ENCODE measurements at regions not wholly inside any gene's neighbourhood (a gene's known extent, or its start where the extent isn't known, plus 50 kb on each side); places are given as distances from the start of the nearest gene placed in this dataset.

DNA sequence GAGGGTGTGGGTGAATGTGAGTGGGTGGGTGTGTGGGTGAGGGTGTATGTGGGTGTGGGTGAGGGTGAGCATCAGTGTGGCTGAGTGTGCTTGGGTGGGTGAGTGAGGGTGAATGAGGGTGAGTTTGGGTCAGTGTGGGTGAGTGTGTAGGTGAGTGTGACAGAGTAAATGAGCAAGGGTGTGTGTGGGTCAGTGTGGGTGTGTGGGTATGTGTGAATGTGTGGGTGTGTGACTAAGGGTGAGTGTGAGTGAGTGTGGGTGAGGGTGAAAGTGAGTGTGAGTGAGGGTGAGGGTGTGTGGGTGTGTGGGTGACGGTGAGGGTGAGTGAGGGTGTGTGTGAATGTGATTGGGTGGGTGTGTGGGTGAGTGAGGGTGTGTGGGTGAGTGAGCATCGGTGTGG is 1676.7 kb upstream of the TENM3 start:
- DNase-seq (ENCODE audit: low read depth) (no peak), FAIRE-seq (no peak)
- Histone ChIP-seq H3K36me3 (ENCODE audit: insufficient read depth, low read length) (no peaks in the 10 kb centered on the region), H3K4me3 (ENCODE audit: insufficient read depth, low read depth, low read length) (no peak overlapping the region), H3K4me1 (ENCODE audit: insufficient read depth, low read length) (no peaks in the 10 kb centered on the region), H4K20me1 (ENCODE audit: insufficient read depth, low read length) (no peaks in the 10 kb centered on the region), H3K9me3 (ENCODE audit: insufficient read depth, low read depth, low read length) (no peaks in the 10 kb centered on the region), H3K4me2 (ENCODE audit: low read length) (no peak overlapping the region), H3K9ac (ENCODE audit: low read length) (no peak overlapping the region), H3K79me2 (ENCODE audit: insufficient read depth, low read length) (no peaks in the 10 kb centered on the region), H2AFZ (ENCODE audit: low read depth, low read length) (no peak overlapping the region), H3K27ac (ENCODE audit: low read depth, low read length) (no peak overlapping the region), H3K27me3 (ENCODE audit: insufficient read depth, low read length) (no peaks in the 10 kb centered on the region)
- no peak overlapping the region for H3K4me3 Mint-ChIP-seq (ENCODE audit: unreplicated experiment)
- no peaks in the 10 kb centered on the region for H3K4me1 Mint-ChIP-seq (ENCODE audit: low read depth, unreplicated experiment)
- peaks cover 1% of the 10 kb centered on the region for H3K9me3 Mint-ChIP-seq (ENCODE audit: unreplicated experiment)
- H3K27ac Mint-ChIP-seq (ENCODE audit: unreplicated experiment): no peak overlapping the region
- no peaks in the 10 kb centered on the region for H3K36me3 Mint-ChIP-seq (ENCODE audit: low read depth, unreplicated experiment)
- no peak for TF ChIP-seq EZH2 (IDR thresholded peaks at IDR 0.05; ENCODE audit: insufficient read depth, low read length)
- TF ChIP-seq, protein P1, sequence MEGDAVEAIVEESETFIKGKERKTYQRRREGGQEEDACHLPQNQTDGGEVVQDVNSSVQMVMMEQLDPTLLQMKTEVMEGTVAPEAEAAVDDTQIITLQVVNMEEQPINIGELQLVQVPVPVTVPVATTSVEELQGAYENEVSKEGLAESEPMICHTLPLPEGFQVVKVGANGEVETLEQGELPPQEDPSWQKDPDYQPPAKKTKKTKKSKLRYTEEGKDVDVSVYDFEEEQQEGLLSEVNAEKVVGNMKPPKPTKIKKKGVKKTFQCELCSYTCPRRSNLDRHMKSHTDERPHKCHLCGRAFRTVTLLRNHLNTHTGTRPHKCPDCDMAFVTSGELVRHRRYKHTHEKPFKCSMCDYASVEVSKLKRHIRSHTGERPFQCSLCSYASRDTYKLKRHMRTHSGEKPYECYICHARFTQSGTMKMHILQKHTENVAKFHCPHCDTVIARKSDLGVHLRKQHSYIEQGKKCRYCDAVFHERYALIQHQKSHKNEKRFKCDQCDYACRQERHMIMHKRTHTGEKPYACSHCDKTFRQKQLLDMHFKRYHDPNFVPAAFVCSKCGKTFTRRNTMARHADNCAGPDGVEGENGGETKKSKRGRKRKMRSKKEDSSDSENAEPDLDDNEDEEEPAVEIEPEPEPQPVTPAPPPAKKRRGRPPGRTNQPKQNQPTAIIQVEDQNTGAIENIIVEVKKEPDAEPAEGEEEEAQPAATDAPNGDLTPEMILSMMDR (IDR thresholded peaks at IDR 0.05; ENCODE audit: insufficient read depth, low read depth, low read length): no peak
- H3K27me3 Mint-ChIP-seq (ENCODE audit: low read depth, unreplicated experiment): peaks cover 3% of the 10 kb centered on the region

DNA sequence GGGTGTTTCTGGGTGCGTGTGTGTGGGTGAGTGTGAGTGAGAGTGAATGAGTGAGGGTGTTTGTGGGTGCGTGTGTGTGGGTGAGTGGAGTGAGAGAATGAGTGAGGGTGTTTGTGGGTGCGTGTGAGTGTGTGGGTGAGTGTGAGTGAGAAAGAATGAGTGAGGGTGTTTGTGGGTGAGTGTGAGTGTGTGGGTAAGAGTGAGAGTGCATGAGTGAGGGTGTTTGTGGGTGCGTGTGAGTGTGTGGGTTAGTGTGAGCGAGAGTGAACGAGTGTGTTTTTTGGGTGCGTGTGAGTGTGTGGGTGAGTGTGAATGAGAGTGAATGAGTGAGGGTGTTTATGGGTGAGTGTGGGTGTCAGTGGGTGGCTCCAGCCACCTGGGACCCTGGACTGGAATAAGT is 1676.1 kb upstream of the TENM3 start:
- no peak overlapping the region for H3K4me3 Mint-ChIP-seq (ENCODE audit: unreplicated experiment)
- Histone ChIP-seq H3K27me3 (ENCODE audit: insufficient read depth, low read length) (no peaks in the 10 kb centered on the region), H3K9me3 (ENCODE audit: insufficient read depth, low read depth, low read length) (no peaks in the 10 kb centered on the region), H3K4me3 (ENCODE audit: insufficient read depth, low read depth, low read length) (no peak overlapping the region), H2AFZ (ENCODE audit: low read depth, low read length) (no peak overlapping the region), H4K20me1 (ENCODE audit: insufficient read depth, low read length) (no peaks in the 10 kb centered on the region), H3K4me2 (ENCODE audit: low read length) (no peak overlapping the region), H3K9ac (ENCODE audit: low read length) (no peak overlapping the region), H3K27ac (ENCODE audit: low read depth, low read length) (no peak overlapping the region), H3K79me2 (ENCODE audit: insufficient read depth, low read length) (no peaks in the 10 kb centered on the region), H3K36me3 (ENCODE audit: insufficient read depth, low read length) (no peaks in the 10 kb centered on the region), H3K4me1 (ENCODE audit: insufficient read depth, low read length) (no peaks in the 10 kb centered on the region)
- TF ChIP-seq, protein P1 (IDR thresholded peaks at IDR 0.05; ENCODE audit: insufficient read depth, low read depth, low read length): no peak
- no peak for TF ChIP-seq EZH2 (IDR thresholded peaks at IDR 0.05; ENCODE audit: insufficient read depth, low read length)
- no peak for DNase-seq (ENCODE audit: low read depth)
- no peak overlapping the region for H3K27ac Mint-ChIP-seq (ENCODE audit: unreplicated experiment)
- H3K27me3 Mint-ChIP-seq (ENCODE audit: low read depth, unreplicated experiment): peaks cover 3% of the 10 kb centered on the region
- H3K9me3 Mint-ChIP-seq (ENCODE audit: unreplicated experiment): peaks cover 1% of the 10 kb centered on the region
- H3K36me3 Mint-ChIP-seq (ENCODE audit: low read depth, unreplicated experiment): no peaks in the 10 kb centered on the region
- no peaks in the 10 kb centered on the region for H3K4me1 Mint-ChIP-seq (ENCODE audit: low read depth, unreplicated experiment)
- FAIRE-seq: no peak

DNA sequence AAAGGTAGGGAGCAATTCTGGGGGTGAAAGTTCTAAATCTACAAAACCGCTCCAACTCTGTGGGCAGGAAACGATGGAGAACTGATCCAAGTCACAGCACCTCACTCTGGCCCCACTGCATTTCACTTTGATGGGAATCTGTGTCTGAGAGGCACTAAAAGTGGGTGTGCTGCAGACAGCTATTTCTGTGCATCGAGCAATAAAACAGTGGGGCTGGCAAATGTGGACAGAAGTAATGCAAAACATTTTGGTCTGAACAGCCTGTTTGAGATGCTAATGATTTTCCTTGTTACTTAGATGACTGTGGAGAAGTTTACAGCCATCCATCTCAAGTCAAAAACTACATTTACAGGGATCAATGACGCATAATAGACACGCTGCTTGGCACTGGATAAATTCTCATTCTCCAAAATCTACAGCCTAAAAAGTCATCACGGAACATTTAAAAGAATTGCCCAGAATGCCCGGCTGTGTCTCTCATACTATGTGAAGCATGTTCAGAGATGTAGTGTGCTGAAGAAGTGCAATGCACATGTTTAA is 1671.6 kb upstream of the TENM3 start:
- DNase-seq (ENCODE audit: low read depth) (no peak), FAIRE-seq (no peak)

More for the DNA sequence above, 1671.6 kb upstream of the TENM3 start:
- no peak overlapping the region for H3K27ac ChIP-seq (ENCODE audit: low read depth, low read length)
- H3K27me3 ChIP-seq (ENCODE audit: insufficient read depth, low read length): no peaks in the 10 kb centered on the region
- H3K4me3 ChIP-seq (ENCODE audit: insufficient read depth, low read depth, low read length): no peak overlapping the region
- H3K9me3 ChIP-seq (ENCODE audit: insufficient read depth, low read depth, low read length): no peaks in the 10 kb centered on the region
- H3K27ac Mint-ChIP-seq (ENCODE audit: unreplicated experiment): no peak overlapping the region
- H3K4me1 Mint-ChIP-seq (ENCODE audit: low read depth, unreplicated experiment): no peaks in the 10 kb centered on the region
- no peak overlapping the region for H3K9ac ChIP-seq (ENCODE audit: low read length)
- TF ChIP-seq, protein P1 (IDR thresholded peaks at IDR 0.05; ENCODE audit: insufficient read depth, low read depth, low read length): no peak
- no peak for TF ChIP-seq EZH2 (IDR thresholded peaks at IDR 0.05; ENCODE audit: insufficient read depth, low read length)
- H3K79me2 ChIP-seq (ENCODE audit: insufficient read depth, low read length): no peaks in the 10 kb centered on the region
- no peak overlapping the region for H2AFZ ChIP-seq (ENCODE audit: low read depth, low read length)
- H3K4me3 Mint-ChIP-seq (ENCODE audit: unreplicated experiment): no peak overlapping the region
- H3K4me2 ChIP-seq (ENCODE audit: low read length): no peak overlapping the region
- peaks cover 3% of the 10 kb centered on the region for H3K27me3 Mint-ChIP-seq (ENCODE audit: low read depth, unreplicated experiment)
- H4K20me1 ChIP-seq (ENCODE audit: insufficient read depth, low read length): no peaks in the 10 kb centered on the region
- H3K4me1 ChIP-seq (ENCODE audit: insufficient read depth, low read length): no peaks in the 10 kb centered on the region
- peaks cover 1% of the 10 kb centered on the region for H3K9me3 Mint-ChIP-seq (ENCODE audit: unreplicated experiment)
- no peaks in the 10 kb centered on the region for H3K36me3 Mint-ChIP-seq (ENCODE audit: low read depth, unreplicated experiment)
- no peaks in the 10 kb centered on the region for H3K36me3 ChIP-seq (ENCODE audit: insufficient read depth, low read length)
